Thyroid gland (tissue), 4 donors: ENCODE measurements at regions not wholly inside any gene's neighbourhood (a gene's known extent, or its start where the extent isn't known, plus 50 kb on each side); places are given as distances from the start of the nearest gene placed in this dataset.

Experiments
- CTCF ChIP-seq, 6 experiments: fragments of 200-600 bp in 3 of 6; fragments of 450-650 bp in 3 of 6; sonication (generic) in 3 of 6; IDR thresholded peaks; one replicate each; pipeline ENCODE4 v1.5.1; 2016 to 2019; ENCODE audit warnings: antibody characterized with exemption in 6 of 6, mild to moderate bottlenecking in 2 of 6, inconsistent platforms in 1 of 6, moderate library complexity in 1 of 6
- POLR2A ChIP-seq, 2 donors: fragments of 450-650 bp; IDR thresholded peaks; one replicate each; pipeline ENCODE4 v1.6.1; 2017; ENCODE audit warnings: antibody characterized with exemption in 2 of 2, mild to moderate bottlenecking in 2 of 2, moderate library complexity in 1 of 2

- no peak for TF ChIP-seq CTCF (IDR thresholded peaks at IDR 0.05)
- TF ChIP-seq POLR2A (IDR thresholded peaks at IDR 0.05): no peak
Observed at GRCh38 chr2:60365556-60365955, 187.9 kb downstream of the BCL11A start.
